GM12873 (cell line): ENCODE measurements at regions not wholly inside any gene's neighbourhood (a gene's known extent, or its start where the extent isn't known, plus 50 kb on each side); places are given as distances from the start of the nearest gene placed in this dataset.

ENCODE experiments used
- CTCF ChIP-seq: IDR thresholded peaks from 2 replicates; pipeline ENCODE4 v1.5.1; 2012; ENCODE audit warnings: low read depth, mild to moderate bottlenecking, moderate library complexity, low read length, control low read depth; ENCODE audit not compliant: insufficient read depth; ENCODE audit errors: missing control alignments

GRCh38 chr5:152218694-152219093 is 186.4 kb downstream of the NMUR2 start:
- no peak for TF ChIP-seq CTCF

GRCh38 chr5:152205804-152206203 is 199.3 kb downstream of the NMUR2 start:
- no peak for TF ChIP-seq CTCF

- TF ChIP-seq CTCF: no peak
These were observed 202.8 kb downstream of the NMUR2 start for GRCh38 chr5:152202321-152202720.

GRCh38 chr5:152193391-152194107 is 211.5 kb downstream of the NMUR2 start:
- TF ChIP-seq CTCF: no peak

GRCh38 chr5:152188251-152188650 is 216.8 kb downstream of the NMUR2 start:
- TF ChIP-seq CTCF: no peak

GRCh38 chr5:152187668-152188067 is 217.4 kb downstream of the NMUR2 start:
- no peak for TF ChIP-seq CTCF

- no peak for TF ChIP-seq CTCF
These were observed 219.4 kb downstream of the NMUR2 start for GRCh38 chr5:152185547-152186245.
